ENCODE measurements at regions not wholly inside any gene's neighbourhood (a gene's known extent, or its start where the extent isn't known, plus 50 kb on each side); places are given as distances from the start of the nearest gene placed in this dataset.

DNA sequence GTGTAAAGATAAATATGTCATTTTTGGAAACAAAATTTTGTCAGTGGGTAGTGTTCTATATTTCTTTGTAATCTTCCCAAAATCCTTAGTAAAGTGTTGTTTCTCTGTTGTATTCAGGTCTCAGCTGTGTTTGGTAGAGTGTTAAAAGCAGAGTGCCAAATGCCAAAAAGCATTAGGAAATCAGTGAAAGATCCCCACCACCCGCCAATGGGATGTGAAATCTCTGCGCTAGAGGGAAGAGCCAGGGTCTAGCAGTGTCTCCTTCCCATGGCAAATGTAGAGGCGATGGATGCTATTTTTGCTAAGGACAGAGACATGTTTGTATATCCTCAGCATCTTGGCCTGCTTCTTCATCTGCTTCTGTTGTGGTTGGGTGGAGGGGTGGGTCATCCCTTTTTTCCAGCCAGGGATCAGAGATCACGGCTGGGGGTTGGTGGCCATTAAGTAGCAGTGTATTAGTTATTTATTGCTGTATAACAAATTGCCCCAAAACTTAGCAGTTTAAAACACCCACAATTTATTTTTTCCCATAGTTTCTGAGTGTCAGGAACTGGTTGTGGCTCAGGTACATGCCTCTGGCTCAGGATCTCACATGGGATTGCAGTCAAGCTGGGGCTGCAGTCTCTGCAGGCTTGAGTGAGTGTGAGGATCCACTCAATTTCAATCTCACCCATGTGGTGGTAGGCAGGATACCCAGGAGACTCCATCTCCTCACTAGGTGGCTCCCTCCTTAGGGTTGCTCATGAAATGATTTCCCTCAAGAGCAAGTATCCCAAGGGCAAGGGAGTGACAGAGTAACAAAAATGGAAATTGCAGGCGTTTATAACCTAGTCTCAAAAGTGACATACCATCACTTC lies 211.9 kb downstream of the MYCN start:
- no peak for DNase-seq (ENCODE audit: low spot score)

GRCh38 chr2:16151651-16152050 lies 211.3 kb downstream of the MYCN start:
- no peak for DNase-seq (ENCODE audit: low spot score)

- no peak for DNase-seq (ENCODE audit: low spot score)
These were observed 210.9 kb downstream of the MYCN start for GRCh38 chr2:16151281-16151570.

DNA sequence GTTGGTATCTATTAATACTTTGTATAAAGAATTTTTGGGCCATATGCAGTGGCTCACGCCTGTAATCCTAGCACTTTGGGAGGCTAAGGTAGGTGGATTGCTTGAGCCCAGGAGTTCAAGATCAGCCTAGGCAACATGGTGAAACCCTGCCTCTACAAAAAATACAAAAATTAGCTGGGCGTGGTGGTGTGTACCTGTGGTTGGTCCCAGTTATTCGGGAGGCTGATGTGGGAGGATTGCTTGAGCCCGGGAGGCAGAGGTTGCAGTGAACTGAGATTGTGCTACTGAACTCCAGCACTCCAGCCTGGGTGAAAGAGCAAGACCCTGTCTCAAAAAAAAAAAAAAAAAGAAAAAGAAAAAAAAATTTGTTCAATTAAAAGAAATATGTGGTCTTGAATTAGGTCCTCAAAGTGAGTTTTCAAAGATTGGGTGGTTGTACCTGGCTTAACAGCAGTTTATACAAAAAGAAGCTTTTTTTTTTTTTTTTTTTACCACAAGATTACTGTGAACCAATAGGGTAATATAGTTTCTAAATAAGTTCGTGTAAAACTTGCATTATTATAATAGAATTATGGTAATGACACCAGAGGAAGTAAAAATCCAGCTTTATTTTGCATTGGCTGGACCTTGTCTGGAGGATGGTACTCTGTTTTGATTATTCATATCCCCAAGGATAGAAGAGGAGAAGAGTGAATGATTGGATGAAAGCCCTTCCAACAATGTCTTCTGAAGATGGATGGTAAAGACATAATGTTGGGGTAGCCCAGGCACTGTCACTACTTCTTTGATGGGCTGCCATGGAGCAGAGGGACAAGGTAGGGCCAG lies 210.3 kb downstream of the MYCN start:
- no peak for DNase-seq (ENCODE audit: low spot score)

- no peak for DNase-seq (ENCODE audit: low spot score)
These were observed 209.2 kb downstream of the MYCN start for GRCh38 chr2:16149349-16150243.

DNA sequence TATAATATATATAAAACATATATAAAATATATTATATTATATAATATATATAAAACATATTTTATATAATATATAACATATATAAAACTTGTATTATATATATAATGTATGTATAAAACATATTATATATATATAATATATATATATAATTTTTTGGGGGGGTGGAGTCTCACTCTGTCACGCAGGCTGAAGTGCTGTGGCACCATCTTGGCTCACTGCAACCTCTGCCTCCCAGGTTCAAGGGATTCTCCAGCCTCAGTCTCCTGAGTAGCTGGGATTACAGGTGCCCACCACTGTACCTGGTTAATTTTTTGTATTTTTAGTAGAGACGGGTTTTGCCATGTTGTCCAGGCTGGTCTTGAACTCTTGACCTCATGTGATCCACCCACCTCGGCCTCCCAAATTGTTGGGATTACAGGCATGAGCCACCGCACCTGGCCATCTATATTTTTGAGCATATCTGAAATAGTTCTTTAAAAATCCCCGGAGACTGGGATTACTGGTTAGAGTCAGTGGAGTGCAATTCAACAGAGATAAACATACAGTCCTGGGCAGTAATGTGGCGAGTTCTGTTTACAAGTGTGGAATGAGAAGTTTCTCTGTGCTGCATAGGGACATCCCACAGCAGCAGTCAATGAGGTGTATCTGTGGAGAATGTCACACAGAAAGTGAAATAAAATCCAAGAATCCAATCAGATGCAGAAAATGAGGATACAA lies 208.4 kb downstream of the MYCN start:
- no peak for DNase-seq (ENCODE audit: low spot score)

DNA sequence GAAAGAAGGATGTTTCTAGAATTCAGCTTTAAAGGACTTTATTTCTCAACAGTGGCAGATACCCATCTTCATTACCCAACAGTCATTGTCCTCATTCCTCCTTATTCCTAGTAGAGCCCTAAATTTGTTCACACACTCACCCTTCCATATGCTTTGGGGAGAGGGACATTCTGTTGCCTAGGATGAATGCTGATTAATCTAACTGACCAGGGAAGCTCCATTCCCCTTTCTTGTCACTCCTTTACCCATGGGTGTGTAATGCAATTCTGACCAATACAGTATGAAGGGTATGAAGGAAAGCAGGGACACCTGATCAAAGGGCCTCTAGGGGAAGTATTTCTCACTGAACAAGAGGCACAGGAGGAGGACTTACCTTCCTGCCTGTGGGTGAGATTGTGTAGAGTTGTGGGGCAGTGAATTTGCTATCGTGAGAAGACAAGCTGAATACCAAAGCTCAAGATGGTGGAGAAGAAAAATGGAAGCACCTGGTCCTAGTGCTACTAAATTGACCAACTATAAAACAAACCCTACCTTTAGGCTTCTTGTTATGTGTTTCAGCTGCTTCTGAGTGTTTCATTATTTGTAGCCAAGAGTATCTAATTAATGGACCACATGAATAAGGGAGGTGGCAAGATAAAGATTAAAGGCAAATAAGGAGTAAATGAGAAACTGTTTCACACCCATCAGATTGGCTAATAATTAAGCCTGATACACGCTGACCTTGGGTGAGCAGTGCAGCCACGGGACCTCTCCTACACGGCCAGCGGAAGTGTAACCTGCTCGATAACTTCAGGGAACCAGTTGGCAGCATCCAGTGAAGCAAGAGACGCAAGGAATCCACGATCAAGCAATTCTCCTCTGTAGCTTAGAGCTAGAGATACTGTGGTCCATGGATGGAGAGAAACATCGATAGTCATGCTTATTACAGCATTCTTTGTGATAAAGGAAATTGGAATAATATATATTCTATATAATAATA lies 202.3 kb downstream of the MYCN start:
- no peak for DNase-seq (ENCODE audit: low spot score)

GRCh38 chr2:16141641-16141921 lies 201.2 kb downstream of the MYCN start:
- DNase-seq (ENCODE audit: low spot score) = no peak

DNA sequence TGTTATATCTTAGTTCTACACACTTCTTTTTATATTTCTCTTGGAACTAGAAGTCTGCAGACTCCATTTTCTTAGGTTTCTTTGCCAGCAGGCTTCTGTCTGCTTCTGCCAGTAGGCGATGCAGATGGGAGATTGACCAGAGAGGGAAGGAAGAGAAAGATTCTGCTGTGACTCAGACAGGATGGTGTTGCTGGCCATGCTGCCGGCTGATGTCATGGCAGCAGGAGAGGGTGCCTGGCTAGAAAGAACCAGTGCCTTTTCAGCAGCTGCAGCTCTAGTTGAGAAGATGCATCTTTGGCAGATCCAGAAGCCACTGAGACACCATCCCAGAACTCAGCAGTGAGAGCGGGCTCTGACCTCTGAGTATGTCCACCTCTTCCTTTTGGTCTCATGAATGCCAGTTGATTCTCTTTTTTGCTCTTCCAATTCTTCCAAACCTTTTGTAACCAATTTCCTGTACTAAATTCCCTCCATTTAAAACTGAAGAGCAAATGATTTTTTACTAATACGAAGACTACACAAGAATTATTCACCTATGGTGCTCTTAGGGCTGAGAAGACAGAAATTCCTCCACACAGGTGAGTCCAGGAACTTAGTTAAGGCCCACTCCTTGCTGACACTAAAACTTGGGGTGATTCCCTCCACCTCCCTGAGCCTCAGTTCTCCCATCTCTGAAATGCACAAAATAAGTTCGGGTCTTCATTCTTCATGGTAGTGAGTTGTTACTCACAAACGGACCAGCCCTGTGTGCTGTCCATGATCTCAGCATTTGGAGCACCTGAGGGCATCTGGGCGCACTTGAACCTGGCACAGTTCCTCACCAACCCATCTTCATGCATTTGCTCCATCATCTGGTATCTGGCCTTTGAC lies 200.7 kb downstream of the MYCN start:
- DNase-seq (ENCODE audit: low spot score) = no peak

- no peak for DNase-seq (ENCODE audit: low spot score)
These were observed 199.6 kb downstream of the MYCN start for GRCh38 chr2:16139663-16140615.

DNA sequence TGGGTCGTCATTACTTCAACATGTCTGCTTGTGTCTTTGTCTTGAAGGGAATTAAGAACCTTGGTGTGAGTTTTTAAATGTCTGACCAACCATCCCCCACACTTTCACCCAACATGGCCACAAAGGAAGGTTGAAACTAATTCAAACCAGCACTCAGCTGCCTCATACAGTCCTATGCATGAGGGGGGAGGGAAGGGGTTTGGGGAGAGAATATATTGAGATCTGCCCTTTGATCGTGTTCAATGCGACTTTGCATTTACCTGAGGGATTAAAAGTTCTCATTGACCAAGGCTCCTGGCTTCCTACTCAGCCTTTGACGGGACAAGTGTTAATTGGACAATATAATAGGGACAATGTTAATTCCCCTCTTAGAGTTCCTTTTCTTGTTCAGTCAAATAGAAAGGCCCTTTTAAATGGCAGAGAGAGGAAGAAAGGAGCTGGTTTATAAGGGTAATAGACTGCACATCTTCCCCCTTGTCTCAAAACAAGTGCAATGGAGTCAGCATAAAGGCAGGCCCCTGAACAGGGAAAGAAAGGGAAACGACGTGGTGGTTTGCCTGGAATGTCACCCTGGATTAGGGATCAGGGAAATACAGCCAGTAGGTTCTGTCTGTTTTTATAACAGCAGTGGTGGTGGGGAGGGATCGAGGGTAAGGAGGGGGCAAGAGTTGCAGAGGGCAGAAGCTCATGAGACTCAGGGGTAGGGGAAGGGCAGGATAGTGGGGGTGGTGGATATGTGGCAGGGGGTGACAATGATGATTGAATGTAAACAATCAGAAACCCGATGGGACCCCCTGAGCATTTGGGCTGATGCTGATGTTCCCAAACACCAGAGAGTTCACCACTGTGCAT lies 198.7 kb downstream of the MYCN start:
- no peak for DNase-seq (ENCODE audit: low spot score)

GRCh38 chr2:16137080-16137755 lies 196.9 kb downstream of the MYCN start:
- DNase-seq (ENCODE audit: low spot score) = no peak

DNA sequence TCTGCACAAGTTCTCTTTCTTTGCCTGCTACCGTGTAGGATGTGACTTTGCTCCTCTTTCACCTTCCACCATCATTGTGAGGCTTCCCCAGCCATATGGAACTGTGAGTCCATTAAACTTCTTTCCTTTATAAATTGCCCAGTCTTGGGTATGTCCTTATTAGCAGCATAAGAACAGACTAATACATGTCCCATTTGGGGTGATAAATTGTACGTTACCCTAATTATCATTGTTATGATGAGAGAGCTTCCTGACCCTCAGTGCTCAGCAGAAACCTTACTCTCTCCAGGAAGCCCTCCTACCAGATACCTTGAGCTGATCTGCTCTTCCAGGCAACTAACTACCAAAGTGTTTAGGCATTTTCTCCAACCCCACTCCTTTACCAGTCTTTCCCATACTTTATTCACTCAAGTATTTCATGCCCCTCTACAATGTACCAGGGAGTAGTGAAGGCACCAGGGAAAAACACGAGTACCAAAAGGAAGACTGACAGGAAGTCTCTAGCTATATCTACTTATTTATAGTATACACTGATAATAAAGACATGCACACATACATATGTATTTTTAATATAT lies 196.2 kb downstream of the MYCN start:
- no peak for DNase-seq (ENCODE audit: low spot score)

- no peak for DNase-seq (ENCODE audit: low spot score)
These were observed 195.6 kb downstream of the MYCN start for GRCh38 chr2:16135913-16136310.

DNA sequence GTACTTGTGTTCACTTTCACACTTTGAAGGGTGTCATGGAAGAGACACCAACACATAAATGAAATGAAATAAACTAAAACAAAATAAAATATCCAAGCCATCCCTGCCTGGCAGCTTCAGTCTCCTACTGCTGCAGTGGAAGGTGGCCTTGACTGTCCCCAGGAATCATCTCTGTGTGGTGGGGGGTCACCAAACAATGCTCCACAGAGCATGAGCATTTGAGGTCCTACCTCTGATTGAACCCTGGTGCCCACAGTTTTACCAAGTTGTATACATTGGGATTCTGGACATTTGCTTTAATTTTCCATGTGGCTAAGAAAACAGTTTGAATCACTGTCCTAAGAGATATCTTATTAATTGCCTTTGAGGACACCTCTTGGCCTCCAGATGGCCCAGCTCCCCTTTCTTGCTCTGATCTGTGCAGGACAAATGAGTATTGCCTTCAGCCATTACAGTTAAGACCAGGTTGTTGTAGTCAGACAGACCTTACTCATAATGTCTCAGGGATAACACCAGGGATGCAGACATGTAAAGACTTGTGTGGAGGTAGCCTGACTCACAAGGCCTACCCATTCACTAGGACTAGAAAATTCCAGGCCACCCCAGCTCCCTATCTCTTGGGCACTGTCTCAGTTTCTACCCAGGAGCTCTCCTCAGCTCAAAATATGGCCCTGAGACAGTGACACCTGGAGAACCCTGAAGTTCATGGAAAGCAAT lies 195.0 kb downstream of the MYCN start:
- no peak for DNase-seq (ENCODE audit: low spot score)
